Ecto neural progenitor cell (in vitro differentiated cells): ENCODE measurements at regions not wholly inside any gene's neighbourhood (a gene's known extent, or its start where the extent isn't known, plus 50 kb on each side); places are given as distances from the start of the nearest gene placed in this dataset.

Experiments used
- DNase-seq: peaks from one replicate; pipeline ENCODE4 v3.0.0-alpha.2; 2018; ENCODE audit warnings: low spot score

DNA sequence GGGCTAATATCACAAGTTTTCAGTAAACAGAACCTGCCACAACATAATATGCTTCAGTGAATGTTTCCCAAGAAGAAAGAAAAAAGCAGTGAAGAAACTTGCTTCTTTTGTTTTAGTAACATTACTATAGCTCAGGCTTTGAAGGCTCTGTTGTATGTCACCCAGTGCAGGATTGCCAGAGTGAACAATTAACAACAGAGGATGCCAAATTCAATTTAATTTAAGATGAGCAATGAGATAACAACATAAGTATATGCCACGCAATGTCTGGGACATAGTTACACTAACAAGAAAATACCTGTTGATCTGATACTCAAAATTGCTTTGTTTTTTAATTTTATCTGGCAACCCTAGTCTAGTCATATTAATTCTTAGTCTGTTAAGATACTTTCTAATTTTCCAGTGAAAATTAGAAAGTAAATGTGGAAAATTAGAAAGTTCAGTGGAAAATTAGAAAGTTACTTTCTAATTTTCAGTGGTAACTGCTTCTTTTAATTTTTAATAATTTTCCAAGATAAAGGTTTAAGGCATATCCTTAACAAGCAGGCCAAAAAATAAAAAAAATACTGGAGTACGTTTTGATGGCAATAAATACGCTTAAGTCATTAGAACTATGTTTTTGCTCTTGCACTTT lies 336.3 kb downstream of the SLITRK6 start:
- DNase-seq, result no peak

DNA sequence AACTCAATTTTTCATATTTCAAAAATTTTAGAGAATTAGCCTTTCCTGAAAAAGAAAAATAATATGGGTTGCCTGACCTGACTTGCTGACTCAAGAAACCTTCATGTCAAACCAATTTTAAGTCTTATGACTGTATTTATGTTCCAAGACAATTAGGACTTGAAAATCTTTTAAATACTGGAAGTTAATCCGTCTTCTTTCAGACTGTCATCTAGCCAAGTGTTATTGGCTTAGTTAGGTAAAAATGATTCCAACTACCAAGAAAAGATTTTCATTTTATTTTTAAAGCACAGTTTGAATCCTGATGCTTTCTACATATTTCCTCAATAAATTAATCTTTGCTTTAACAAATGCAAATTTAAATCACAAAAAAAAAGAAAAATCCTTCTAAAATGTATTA lies 337.6 kb downstream of the SLITRK6 start:
- no peak for DNase-seq

DNA sequence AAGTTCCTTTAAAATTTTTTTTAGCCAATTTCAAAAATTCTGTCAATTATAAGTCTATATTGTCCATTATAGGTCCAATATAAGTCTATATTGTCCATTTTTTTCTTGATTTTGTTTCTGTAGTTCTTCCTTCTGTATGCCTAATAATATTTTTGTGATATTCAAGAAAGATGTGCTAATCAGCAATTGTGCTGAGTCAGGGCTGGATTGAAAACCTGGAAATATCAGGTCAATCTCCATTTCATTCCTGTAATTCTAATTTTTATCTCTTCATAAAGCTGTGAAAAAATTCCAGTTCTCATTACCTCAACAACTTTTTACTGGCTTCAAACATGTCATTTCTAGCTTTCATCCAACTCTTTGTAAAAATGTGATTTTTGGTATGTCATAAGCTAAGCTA lies 353.7 kb downstream of the SLITRK6 start:
- no peak for DNase-seq

DNA sequence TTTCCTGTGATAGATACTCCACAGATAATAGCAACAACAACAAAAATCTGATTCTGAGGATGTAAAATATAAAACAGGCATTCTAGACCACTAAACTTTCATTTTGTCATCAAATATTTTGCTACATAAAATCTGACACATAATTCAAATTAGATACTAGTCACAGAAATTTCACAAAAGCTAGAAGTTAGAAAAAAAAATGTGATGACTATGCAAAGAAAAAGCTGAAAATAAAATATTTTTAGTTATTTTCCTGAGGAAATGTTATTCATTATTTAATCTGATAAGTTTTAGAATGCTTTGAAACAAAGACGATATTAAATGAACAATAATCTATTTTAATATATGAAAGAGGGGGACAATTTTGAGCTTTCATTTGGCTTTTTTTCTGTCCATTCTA lies 357.2 kb downstream of the SLITRK6 start:
- no peak for DNase-seq

DNA sequence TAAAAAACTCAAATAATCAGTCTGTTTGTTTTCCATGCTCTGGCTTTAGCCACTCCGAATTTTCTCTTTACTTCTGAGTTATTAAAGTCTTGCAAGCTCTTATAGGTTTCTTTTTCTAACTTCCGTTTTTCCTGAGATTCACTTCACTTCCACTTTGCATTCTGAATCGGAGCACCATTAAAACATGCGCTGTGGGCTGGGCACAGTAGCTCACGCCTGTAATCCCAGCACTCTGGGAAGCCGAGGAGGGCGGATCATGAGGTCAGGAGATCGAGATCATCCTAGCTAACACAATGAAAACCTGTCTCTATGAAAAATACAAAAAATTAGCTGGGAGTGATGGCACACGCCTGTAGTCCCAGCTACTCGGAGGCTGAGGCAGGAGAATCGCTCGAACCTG lies 357.9 kb downstream of the SLITRK6 start:
- DNase-seq, result no peak

DNA sequence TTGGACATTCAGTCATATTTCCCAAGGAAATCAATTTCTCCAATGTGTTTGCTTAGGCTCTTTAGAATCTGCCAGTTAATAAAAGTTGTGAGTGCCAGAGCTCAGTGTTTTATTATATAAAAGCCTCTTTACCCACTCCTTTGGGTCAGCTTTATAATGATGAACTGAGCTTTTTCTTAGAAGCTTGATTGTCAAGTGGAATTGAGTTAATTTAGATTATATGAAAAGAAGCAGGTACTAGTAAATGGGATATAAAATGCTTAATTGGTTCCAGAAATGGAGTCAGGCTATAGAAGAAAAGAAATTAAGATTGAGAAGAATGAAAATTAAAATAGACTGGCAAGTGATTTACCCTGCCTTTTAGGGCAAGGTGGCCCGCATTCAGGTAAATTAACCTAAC lies 363.2 kb downstream of the SLITRK6 start:
- DNase-seq, result no peak

DNA sequence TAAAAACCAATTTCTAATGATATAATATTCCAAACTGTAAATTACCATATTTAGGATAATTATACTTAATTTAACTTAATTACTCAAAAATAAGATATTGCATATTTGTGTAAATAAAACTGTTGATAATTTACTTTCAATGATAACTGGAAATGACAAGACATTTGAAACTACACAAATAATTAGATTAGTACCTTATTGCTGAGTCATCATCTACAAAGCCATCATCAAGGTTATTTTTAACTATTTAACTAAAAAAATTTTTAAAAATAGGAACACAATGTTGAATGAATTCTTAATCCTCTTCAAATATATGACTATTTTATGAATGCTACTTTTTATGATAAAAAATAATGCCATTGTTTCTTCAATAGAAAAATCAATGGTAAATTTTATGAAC lies 364.3 kb downstream of the SLITRK6 start:
- no peak for DNase-seq

DNA sequence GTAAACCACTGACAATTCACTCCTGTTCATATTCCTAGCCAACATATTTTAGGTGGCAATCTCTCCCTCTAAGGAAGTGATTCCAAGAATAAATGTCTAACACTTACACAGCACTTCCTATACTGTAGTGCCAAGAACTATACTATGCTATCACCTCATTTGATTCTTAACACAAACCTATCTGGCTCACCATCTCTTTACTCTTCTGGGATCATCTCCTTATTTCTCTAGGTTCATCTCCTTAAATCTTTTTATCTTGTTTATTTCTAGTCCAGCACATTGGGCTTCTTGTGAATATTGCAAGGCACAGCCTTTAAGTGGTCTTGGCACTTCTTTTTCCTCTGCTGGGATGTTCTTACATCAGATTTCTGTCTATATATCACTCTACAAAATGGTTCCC lies 366.3 kb downstream of the SLITRK6 start:
- DNase-seq, result no peak

DNA sequence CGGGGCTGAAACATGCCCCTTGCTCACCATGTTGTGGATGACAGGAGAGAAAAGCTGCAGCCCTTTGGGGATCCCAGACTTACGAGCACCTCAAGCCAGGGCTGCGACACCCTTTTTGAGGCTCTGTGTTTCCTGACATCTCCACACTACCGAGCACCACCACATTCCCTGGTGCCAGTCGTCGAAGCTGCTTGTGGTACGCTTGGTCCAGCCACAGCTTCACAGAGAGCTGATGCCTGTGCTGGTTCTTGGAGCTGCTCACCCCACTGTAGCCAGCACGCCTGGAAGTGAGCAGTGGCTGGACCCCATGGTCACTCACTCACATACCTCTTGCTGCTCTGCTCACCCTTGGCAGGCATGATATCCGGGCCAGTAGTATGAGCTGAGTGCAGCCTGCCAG lies 367.5 kb downstream of the SLITRK6 start:
- no peak for DNase-seq

DNA sequence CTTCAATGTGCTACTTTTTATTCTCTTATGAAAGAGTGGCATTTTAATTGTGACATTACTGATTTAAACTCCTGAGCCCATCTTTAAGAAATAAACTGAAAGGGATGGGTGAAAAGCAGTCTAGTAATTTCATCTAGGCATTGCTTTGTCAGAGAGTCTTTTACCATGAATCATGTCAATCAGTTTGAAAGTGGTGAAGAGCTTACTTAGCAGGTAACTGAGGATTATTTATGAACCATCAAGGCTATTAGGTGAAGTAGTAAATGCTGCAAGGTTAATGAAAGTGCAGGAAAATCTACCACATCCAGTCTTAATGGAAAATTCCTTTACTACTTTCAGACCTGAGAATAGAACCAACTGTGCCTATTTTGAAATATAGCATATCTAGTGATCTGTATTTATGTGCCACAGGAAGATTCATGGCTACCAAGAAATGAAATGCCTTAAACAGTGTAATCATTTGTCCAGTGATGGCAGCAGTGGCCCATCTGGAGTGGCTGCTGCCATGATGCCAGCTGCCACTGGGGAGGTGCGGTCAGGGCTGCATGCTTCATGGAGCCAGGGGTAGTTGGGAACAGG lies 368.9 kb downstream of the SLITRK6 start:
- no peak for DNase-seq

DNA sequence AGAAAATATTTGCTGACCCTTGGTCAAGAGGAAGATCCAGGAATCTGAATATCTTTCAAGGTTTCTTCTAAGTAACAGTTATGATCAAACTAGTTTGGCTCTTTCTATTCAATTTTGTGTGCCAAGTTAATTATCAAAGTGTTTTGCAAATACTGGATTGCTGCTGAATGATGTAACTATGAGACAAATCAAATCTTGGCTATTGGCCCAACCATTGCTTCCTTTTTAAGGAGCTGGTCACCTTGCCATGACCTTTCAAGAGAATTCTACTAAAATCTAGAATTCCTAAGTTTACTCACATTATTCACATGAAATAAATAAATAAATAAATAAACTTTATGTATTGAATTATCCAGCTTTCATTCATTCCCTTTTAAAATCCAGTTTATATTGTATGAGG lies 371.8 kb downstream of the SLITRK6 start:
- no peak for DNase-seq

DNA sequence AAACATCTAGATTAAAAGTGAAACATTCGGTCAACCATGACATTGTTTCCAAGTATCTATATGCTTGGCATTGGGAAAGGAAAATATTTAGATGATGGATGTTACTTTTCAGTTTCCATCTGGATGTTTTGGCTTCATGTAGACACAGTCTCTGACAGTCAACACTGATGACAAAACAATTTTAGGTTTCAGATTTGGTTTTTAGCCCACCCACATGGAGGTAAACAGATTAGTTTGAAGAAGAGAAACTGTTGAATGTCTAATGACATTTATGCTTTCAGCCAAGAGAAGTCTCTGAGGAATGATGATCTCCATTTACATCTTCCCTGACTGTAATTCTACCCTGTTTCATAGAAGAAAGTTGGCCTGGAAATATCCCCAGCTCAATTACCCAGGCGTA lies 379.1 kb downstream of the SLITRK6 start:
- DNase-seq, result no peak

DNA sequence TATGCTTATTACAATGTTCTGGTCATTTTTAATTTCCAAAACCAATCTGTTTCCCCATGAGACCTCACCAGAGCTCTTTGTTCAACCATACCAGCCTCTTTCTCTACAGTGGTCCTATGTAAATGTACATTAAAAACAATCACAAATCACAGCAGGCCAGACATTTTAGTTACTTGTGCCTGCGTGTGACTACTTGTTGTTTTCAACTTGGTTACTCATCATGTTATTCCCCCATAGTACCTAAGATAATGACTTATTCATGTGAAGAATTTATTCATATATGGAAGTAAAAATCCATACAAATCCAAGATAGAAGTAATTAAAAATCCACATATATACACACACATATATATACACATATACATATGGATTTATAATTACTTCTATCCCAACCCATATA lies 379.6 kb downstream of the SLITRK6 start:
- DNase-seq, result no peak

DNA sequence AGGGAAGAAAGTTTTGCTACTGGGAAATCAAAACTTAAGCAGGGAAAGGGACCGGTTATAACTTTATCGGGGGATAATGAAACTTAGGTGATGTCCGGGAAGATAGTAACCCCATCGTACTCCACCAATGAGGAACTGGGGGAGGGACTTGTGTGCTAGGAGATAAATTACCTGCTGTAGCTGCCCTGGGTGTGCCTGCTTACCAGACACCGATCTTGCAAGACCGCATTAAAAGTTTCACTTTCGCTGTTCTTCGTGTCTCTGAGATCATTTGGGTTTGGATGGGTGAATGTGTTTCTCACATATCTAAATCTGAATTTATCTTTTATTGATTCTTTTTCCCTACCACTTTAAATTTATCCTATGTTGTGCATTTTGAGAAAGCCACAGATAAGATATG lies 381.4 kb downstream of the SLITRK6 start:
- DNase-seq, result no peak

DNA sequence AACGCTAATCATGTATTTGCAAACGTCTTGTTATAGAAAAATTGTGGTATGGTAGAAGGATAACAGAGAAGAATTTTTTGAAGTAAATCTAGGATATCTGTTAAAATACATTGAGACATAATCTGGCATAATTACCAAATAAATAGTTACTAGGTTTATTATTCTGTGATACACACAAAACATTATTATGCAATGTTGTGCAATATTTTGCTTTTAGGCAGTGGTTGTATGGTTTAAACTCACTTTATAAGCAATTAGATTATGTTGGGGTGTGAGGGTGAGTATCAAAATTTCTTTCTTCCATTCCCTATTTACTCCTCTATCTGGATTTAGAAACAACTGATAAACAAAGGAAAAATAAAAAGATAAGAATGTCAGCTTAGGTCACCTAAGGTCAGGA lies 385.6 kb downstream of the SLITRK6 start:
- DNase-seq, result no peak

DNA sequence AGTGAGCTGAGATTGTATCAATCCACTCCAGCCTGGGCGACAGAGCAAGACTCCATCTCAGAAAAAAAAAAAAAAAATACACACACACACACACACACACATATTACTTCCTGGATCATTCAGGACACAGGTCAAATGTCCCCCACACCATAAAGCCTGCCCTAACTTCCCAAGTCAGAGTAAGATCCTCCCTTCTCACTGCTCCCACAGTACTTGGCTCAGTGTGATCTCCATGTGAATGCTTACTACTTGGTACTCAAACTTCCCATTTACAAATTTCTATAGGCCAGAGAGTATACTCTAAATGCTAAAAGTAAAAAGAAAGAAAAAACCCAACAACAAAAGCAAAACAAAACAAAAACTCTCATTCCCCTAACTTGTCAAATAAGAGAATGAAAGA lies 386.8 kb downstream of the SLITRK6 start:
- DNase-seq, result no peak

DNA sequence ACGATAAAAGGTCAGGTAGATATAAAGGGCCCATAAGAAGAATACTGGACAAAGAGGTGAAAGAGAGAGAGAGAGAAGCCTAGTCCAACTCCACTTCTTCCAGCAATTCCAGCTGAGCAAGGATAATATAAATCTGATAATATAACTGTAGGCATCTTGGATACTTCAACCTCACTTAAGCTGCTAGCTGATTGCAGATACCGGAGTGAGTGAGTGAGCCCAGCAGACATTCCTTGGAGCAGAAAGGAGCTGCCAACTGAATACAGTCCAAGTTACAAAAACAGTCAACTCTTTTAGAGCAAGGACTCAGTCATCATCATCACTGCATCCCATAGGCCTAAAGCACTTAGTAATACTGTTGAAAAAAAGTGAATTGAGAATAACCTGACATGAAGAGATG lies 387.6 kb downstream of the SLITRK6 start:
- DNase-seq, result no peak

DNA sequence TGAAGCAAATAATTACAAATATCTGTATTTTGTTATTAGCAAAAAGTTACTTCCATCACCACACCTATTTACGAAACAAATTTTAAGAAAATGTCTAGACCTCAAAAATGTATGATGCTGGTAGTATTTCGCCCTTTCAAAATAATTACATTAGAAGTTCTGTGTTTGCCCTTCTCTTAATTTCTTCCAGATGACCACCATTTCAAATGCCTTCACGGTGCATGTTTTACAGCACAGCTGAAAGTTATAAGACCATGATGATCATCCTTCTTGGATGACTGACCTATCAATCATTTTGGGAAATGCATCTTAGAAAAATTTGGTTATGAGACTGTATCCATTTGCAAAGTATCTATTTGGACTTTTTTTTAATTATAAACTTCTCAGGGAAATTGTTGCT lies 390.8 kb downstream of the SLITRK6 start:
- DNase-seq, result no peak

DNA sequence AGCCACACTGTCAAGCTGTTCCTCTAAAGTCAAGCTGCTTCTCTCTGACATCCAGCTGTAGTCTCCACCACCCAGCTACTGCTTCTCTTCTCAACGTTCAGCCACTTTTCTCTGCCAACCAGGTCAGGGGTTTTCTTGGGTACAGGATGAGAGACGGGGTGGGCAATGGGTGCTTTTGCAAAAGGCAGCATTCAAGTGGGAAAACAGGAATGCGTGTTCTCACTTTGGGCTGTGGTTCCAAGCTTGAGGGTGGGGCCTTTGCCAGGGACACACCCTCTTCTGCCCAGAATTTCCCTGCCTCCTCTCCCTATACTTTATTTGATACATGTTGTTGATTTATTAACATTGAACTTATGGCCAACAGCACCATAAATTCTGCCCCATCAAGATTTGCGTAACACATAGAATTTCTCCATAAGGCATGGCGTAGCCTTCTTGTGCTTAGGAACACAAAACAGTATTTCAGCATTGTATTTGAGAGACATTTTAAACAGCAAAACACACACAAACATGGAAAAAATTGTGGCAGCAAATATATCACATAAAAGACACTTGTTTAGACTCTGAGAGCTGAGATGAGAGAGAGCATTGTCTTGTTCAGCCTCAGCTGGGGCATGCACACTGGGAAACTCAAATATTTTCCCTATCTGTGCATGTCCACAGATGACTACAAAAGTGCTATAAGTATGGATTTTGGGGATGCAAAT lies 392.8 kb downstream of the SLITRK6 start:
- no peak for DNase-seq

DNA sequence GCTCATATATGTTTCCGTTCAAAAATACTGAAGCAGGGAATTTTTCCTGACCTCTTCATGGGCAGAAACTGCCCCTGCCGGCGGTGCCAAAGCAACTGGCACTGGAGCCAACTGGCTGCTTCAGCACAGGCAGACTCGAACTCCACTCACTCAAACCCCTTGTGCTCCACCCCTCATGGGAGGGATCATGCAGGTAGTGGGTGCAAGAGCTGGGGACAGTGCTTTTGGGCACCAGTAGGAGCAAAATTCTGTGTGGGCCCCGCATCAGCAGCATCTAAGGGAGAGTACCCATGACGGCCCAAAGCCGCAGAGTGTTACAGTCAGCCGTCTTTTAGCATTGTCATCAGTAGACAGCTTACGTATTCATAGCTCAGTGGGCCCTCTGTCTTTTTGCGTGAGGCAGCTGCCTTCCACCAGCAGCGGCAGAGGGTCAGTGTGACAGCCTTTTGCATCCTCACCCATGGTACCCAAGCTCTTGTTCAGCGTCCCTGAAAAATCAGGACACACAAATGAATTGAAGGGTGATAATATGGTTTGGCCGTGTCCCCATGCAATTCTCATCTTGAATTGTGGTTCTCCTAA lies 393.8 kb downstream of the SLITRK6 start:
- no peak for DNase-seq

DNA sequence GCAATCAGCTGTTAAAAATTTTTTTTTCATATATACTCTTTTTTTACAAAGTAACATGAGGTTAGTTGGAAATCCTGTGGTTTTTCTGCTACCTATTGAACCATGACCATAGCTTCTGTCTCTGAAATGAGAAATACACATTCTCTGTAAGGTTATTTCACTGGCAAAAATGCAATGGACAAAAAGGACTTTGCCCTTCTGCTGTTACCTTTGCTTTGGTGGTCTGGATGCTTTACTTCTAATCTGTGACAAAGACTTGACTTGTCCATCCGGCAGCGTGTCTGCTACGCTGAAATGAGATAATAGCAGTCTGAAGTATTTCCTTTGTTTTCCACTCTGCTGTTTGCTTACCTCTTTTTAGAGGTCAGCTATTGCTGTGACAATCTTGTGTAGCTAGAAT lies 412.8 kb downstream of the SLITRK6 start:
- DNase-seq, result no peak

DNA sequence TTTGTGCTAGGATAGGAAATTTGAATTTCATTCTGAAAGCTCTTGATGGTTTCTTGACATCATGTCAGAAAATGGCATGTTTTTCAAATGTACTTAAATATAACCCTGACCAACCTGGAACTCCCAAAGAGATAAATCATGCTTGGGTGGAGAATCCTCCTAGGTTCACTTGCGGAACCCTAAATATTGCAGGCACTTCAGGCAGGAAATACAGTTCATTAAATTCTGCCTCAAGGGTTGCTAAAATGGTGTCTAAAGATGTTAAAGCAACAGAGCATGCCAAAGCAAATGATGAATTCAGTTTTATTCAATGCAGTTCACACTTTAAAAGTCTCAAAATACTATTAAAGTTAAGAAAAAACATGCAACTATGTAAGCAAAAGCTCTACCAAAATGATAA lies 415.9 kb downstream of the SLITRK6 start:
- DNase-seq, result no peak

DNA sequence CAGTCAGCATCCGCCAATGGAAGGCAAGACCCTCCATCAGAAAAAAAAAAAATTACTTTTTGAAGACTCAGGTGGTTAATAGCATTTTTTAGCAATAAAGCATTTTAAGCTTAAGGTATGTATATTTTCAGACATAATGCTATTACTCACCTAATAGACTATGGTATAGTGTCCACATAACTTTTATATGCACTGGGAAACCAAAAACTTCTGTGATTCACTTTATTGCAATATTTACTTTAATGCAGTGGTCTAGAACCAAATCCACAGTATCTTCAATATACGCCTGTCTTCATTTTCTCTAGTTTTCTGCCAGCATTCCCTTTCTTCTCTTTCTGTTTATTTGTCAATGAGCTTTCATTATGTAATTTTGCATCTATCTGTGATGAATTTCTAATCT lies 418.1 kb downstream of the SLITRK6 start:
- DNase-seq, result no peak

DNA sequence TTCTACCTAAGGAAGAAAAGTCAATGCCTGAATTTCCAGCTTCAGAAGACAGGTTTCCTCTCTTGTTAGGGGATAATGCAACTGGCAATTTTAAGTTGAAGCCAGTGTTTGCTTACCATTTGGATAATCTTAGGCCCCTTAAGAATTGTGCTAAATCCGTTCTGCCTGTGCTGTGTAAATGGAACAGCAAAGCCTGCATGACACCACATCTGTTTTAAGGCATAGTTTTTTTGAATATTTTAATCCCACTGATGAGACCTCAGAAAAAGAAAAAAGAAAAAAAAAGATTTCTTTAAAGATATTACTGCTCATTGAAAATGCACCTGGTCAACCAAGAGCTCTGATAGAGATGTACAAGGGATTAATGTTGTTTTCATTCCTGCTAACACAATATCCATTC lies 419.2 kb downstream of the SLITRK6 start:
- DNase-seq, result no peak
